ENCODE measurements at regions not wholly inside any gene's neighbourhood (a gene's known extent, or its start where the extent isn't known, plus 50 kb on each side); places are given as distances from the start of the nearest gene placed in this dataset.

DNA sequence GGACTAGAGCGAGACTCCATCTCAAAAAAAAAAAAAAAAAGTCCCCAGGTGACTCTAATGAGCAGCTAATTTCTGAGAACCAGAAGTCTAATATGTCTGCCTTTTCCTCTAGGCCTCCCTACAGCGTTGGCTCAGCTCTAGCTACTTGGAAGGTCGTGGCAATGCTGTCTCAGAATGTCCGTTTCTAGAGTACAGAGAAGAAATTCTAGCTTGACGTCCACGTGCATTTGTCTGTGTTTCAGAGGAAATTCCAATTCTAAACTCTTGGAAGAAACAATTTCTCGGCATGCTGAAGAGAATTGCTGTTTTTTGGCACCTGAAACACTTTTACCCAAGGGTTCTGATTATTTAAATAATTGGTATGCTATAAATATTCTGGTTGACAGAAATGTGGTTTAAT, 78.8 kb downstream of the SOX2 start:
- H2BK5ac ChIP-seq (ENCODE audit: low read depth, low read length, poor library complexity, severe bottlenecking): no peak overlapping the region
- no peak overlapping the region for H3K56ac ChIP-seq (ENCODE audit: extremely low read depth, insufficient read depth, low read length)
- TF ChIP-seq RAD21 (IDR thresholded peaks at IDR 0.05; ENCODE audit: low read length) (no peak), BHLHE40 (IDR thresholded peaks at IDR 0.05; ENCODE audit: low read depth, low read length) (no peak), MAZ (IDR thresholded peaks at IDR 0.05; ENCODE audit: borderline replicate concordance, low read depth, low read length) (no peak), CEBPB (IDR thresholded peaks at IDR 0.05; ENCODE audit: low read depth, low read length) (no peak), SMC3 (IDR thresholded peaks at IDR 0.05; ENCODE audit: low read depth, low read length) (no peak), POLR2A (IDR thresholded peaks at IDR 0.05; ENCODE audit: low read depth, low read length) (no peak), MAFK (IDR thresholded peaks at IDR 0.05; ENCODE audit: low read depth, low read length) (no peak), FOS (IDR thresholded peaks at IDR 0.05; ENCODE audit: low read depth, low read length) (no peak), RFX5 (IDR thresholded peaks at IDR 0.05; ENCODE audit: low read depth, low read length) (no peak), RCOR1 (IDR thresholded peaks at IDR 0.05; ENCODE audit: insufficient replicate concordance, low read length) (no peak), NFE2L2 (IDR thresholded peaks at IDR 0.05; ENCODE audit: low read depth, low read length) (no peak), CHD1 (IDR thresholded peaks at IDR 0.05; ENCODE audit: low read depth, low read length) (no peak), MXI1 (IDR thresholded peaks at IDR 0.05; ENCODE audit: borderline replicate concordance, low read depth, low read length) (no peak)
- TF ChIP-seq, protein P1, sequence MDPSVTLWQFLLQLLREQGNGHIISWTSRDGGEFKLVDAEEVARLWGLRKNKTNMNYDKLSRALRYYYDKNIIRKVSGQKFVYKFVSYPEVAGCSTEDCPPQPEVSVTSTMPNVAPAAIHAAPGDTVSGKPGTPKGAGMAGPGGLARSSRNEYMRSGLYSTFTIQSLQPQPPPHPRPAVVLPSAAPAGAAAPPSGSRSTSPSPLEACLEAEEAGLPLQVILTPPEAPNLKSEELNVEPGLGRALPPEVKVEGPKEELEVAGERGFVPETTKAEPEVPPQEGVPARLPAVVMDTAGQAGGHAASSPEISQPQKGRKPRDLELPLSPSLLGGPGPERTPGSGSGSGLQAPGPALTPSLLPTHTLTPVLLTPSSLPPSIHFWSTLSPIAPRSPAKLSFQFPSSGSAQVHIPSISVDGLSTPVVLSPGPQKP (IDR thresholded peaks at IDR 0.05; ENCODE audit: borderline replicate concordance, low read depth, low read length): no peak
- TF ChIP-seq, protein P2, sequence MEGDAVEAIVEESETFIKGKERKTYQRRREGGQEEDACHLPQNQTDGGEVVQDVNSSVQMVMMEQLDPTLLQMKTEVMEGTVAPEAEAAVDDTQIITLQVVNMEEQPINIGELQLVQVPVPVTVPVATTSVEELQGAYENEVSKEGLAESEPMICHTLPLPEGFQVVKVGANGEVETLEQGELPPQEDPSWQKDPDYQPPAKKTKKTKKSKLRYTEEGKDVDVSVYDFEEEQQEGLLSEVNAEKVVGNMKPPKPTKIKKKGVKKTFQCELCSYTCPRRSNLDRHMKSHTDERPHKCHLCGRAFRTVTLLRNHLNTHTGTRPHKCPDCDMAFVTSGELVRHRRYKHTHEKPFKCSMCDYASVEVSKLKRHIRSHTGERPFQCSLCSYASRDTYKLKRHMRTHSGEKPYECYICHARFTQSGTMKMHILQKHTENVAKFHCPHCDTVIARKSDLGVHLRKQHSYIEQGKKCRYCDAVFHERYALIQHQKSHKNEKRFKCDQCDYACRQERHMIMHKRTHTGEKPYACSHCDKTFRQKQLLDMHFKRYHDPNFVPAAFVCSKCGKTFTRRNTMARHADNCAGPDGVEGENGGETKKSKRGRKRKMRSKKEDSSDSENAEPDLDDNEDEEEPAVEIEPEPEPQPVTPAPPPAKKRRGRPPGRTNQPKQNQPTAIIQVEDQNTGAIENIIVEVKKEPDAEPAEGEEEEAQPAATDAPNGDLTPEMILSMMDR (conservative IDR thresholded peaks at IDR 0.05; ENCODE audit: low read depth, low read length): no peak
- TF ChIP-seq, protein P3, sequence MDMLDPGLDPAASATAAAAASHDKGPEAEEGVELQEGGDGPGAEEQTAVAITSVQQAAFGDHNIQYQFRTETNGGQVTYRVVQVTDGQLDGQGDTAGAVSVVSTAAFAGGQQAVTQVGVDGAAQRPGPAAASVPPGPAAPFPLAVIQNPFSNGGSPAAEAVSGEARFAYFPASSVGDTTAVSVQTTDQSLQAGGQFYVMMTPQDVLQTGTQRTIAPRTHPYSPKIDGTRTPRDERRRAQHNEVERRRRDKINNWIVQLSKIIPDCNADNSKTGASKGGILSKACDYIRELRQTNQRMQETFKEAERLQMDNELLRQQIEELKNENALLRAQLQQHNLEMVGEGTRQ (IDR thresholded peaks at IDR 0.05; ENCODE audit: low read depth, low read length): no peak
- H2BK120ac ChIP-seq (ENCODE audit: low read depth, low read length): no peak overlapping the region
- H3K14ac ChIP-seq (replicated peaks; ENCODE audit: low read depth, low read length): no peak overlapping the region
- DNase-seq (no peak), ATAC-seq (ENCODE audit: low read depth) (no peak)
- no peaks in the 10 kb centered on the region for H3K79me1 ChIP-seq (ENCODE audit: low read depth in 1 of 2, low read length in 2 of 2)
- H3K4me2 ChIP-seq (ENCODE audit: low read depth, low read length): no peak overlapping the region
- H3K23ac ChIP-seq (ENCODE audit: low read depth, low read length): no peak overlapping the region
- no peaks in the 10 kb centered on the region for H3K4me1 ChIP-seq (ENCODE audit: control insufficient read depth, insufficient read depth, low read length)
- no peaks in the 10 kb centered on the region for H3K9me1 ChIP-seq (ENCODE audit: insufficient read depth, low read length)
- H3K4ac ChIP-seq (ENCODE audit: low read depth, low read length): no peak overlapping the region
- H2BK15ac ChIP-seq (ENCODE audit: low read depth, low read length): no peak overlapping the region
- POLR2A ChIA-PET (ENCODE audit: unreplicated experiment): no interaction called here
- dilution Hi-C loops (cut with HindIII; ENCODE audit: low sequenced_read_pairs, unreplicated experiment): no loop called here
- H2BK20ac ChIP-seq (ENCODE audit: low read depth, low read length): no peak overlapping the region
- WGBS, 2 experiments (ENCODE audit: extremely low coverage in 2 of 2, insufficient read length in 1 of 2): no CpG with 5 or more reads among the region's 7 CpGs
- H3K9me3 ChIP-seq (ENCODE audit: control insufficient read depth, insufficient read depth, low read length): peaks cover 9% of the 10 kb centered on the region; the same call in 1 of the 2 replicates
- no peak overlapping the region for H4K5ac ChIP-seq (ENCODE audit: low read depth, low read length)
- BruUV-seq (replicated peaks): no TSS peak
- CTCF ChIA-PET: no interaction called here
- no peaks in the 10 kb centered on the region for H4K20me1 ChIP-seq (ENCODE audit: insufficient read depth, low read length)
- no peak overlapping the region for H2AK5ac ChIP-seq (ENCODE audit: low read depth, low read length)
- H2AK9ac ChIP-seq (replicated peaks; ENCODE audit: low read depth, low read length, poor library complexity): no peak overlapping the region
- H3K9ac ChIP-seq (ENCODE audit: low read depth, low read length): no peak overlapping the region
- H3K27me3 ChIP-seq (ENCODE audit: control insufficient read depth, insufficient read depth, low read length): no peaks in the 10 kb centered on the region
- H4K91ac ChIP-seq (ENCODE audit: insufficient read depth, low read depth, low read length): no peak overlapping the region
- no peak overlapping the region for H3K18ac ChIP-seq (ENCODE audit: low read depth, low read length)
- intact Hi-C loops (cut with micrococcal nuclease): no loop called here
- H4K8ac ChIP-seq (ENCODE audit: low read depth in 2 of 2, low read length in 2 of 2): no peak overlapping the region
- no peak overlapping the region for H3K27ac ChIP-seq (ENCODE audit: insufficient read depth, low read length)
- H3K36me3 ChIP-seq (ENCODE audit: control insufficient read depth, insufficient read depth, low read length): no peaks in the 10 kb centered on the region
- H3K4me3 ChIP-seq (ENCODE audit: insufficient read depth, low read depth, low read length): no peak overlapping the region
- in situ Hi-C loops (cut with MboI; ENCODE audit: low sequenced_read_pairs): no loop called here
- no peak overlapping the region for H2AFZ ChIP-seq (replicated peaks; ENCODE audit: low read length, poor library complexity)
